ENCODE measurements at regions not wholly inside any gene's neighbourhood (a gene's known extent, or its start where the extent isn't known, plus 50 kb on each side); places are given as distances from the start of the nearest gene placed in this dataset.

GRCh38 chr3:15973414-15973813 is 175.6 kb upstream of the ANKRD28 start:
- TF ChIP-seq MAFK (IDR thresholded peaks at IDR 0.05; ENCODE audit: low read depth, low read length), result no peak
- TF ChIP-seq, protein P1, sequence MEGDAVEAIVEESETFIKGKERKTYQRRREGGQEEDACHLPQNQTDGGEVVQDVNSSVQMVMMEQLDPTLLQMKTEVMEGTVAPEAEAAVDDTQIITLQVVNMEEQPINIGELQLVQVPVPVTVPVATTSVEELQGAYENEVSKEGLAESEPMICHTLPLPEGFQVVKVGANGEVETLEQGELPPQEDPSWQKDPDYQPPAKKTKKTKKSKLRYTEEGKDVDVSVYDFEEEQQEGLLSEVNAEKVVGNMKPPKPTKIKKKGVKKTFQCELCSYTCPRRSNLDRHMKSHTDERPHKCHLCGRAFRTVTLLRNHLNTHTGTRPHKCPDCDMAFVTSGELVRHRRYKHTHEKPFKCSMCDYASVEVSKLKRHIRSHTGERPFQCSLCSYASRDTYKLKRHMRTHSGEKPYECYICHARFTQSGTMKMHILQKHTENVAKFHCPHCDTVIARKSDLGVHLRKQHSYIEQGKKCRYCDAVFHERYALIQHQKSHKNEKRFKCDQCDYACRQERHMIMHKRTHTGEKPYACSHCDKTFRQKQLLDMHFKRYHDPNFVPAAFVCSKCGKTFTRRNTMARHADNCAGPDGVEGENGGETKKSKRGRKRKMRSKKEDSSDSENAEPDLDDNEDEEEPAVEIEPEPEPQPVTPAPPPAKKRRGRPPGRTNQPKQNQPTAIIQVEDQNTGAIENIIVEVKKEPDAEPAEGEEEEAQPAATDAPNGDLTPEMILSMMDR (conservative IDR thresholded peaks at IDR 0.05; ENCODE audit: low read depth, low read length), result no peak
- no peak for TF ChIP-seq USF2 (IDR thresholded peaks at IDR 0.05; ENCODE audit: low read depth, low read length)

All from IMR-90 (cell line).